Stimulated activated effector memory CD8-positive, alpha-beta T cell treated with anti-CD3 and anti-CD28 coated beads, Interleukin-12 subunit alpha, Interleukin-12 subunit beta, amount 100 ng/mL, for 72 hours (primary cell): ENCODE measurements at regions not wholly inside any gene's neighbourhood (a gene's known extent, or its start where the extent isn't known, plus 50 kb on each side); places are given as distances from the start of the nearest gene placed in this dataset.
"Not testable (repeated sequence)": the region's sequence is repeated elsewhere in the genome, so short reads cannot be mapped to it uniquely, and the experiment has no call there.

Experiments
- ATAC-seq: fragments of 150-1000 bp; cut with Tn5 transposase; 2 replicates; pipeline ENCODE4 v1.10.0; 2021
- DNase-seq, 2 donors: peaks; one replicate each; pipeline ENCODE4 v3.0.0; 2021 to 2022; ENCODE audit warnings: low spot score in 2 of 2
- H3K27ac Mint-ChIP-seq: one replicate; pipeline ENCODE4 v1.8.0; 2022; ENCODE audit warnings: mild to moderate bottlenecking, mixed read lengths
- H3K36me3 Mint-ChIP-seq: one replicate; pipeline ENCODE4 v1.8.0; 2022; ENCODE audit warnings: mild to moderate bottlenecking, mixed read lengths
- H3K4me1 Mint-ChIP-seq: one replicate; pipeline ENCODE4 v1.8.0; 2022; ENCODE audit warnings: mixed read lengths
- H3K4me3 Mint-ChIP-seq: one replicate; pipeline ENCODE4 v1.8.0; 2022; ENCODE audit warnings: mild to moderate bottlenecking, mixed read lengths
- H3K9me3 Mint-ChIP-seq: one replicate; pipeline ENCODE4 v1.8.0; 2022; ENCODE audit warnings: mixed read lengths

GRCh38 chr10:133689897-133690296 is 63.3 kb upstream of the FRG2B start:
- ATAC-seq = peak; percentile 8
- not testable (repeated sequence) for H3K4me3 Mint-ChIP-seq, H3K9me3 Mint-ChIP-seq, H3K27ac Mint-ChIP-seq, DNase-seq, H3K36me3 Mint-ChIP-seq, H3K4me1 Mint-ChIP-seq

DNA sequence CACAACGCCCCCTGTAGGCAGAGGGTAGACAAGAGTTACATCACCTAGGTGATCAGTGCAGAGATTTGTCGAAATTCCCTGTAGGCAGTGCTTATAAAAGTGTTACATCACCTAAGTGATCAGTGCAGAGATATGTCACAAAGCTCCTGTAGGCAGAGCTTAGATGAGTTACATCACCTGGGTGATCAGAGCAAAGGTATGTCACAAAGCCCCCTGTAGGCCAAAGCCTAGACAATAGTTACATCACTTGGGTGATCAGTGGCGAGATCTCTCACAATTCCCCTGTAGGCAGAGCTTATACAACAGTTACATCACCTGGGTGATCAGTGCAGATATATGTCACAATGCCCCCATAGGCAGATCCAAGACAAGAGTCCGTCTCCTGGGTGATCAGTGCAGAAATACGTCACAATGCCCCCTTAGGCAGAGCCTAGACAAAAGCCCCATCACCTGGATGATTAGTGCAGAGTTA is 61.9 kb upstream of the FRG2B start:
- H3K9me3 Mint-ChIP-seq, H3K36me3 Mint-ChIP-seq, H3K4me1 Mint-ChIP-seq, H3K27ac Mint-ChIP-seq, DNase-seq, H3K4me3 Mint-ChIP-seq: not testable (repeated sequence)
- ATAC-seq = peak; percentile 48

- H3K9me3 Mint-ChIP-seq, H3K4me3 Mint-ChIP-seq, H3K36me3 Mint-ChIP-seq, H3K4me1 Mint-ChIP-seq, H3K27ac Mint-ChIP-seq, DNase-seq: not testable (repeated sequence)
- ATAC-seq = peak; percentile 62
Measured at GRCh38 chr10:133687689-133688440, 61.3 kb upstream of the FRG2B start.

GRCh38 chr10:133686992-133687391 is 60.4 kb upstream of the FRG2B start:
- H3K9me3 Mint-ChIP-seq, H3K4me3 Mint-ChIP-seq, H3K36me3 Mint-ChIP-seq, H3K27ac Mint-ChIP-seq, DNase-seq, H3K4me1 Mint-ChIP-seq: not testable (repeated sequence)
- ATAC-seq = peak; percentile 47
